HG02870 (cell line): ENCODE measurements at regions not wholly inside any gene's neighbourhood (a gene's known extent, or its start where the extent isn't known, plus 50 kb on each side); places are given as distances from the start of the nearest gene placed in this dataset.
"Not testable (repeated sequence)": the region's sequence is repeated elsewhere in the genome, so short reads cannot be mapped to it uniquely, and the experiment has no call there.

ENCODE experiments used
- ATAC-seq: cut with Tn5 transposase; IDR thresholded peaks from one replicate; pipeline ENCODE4 v1.9.1; 2021; ENCODE audit warnings: mild to moderate bottlenecking, moderate library complexity; ENCODE audit not compliant: unreplicated experiment

DNA sequence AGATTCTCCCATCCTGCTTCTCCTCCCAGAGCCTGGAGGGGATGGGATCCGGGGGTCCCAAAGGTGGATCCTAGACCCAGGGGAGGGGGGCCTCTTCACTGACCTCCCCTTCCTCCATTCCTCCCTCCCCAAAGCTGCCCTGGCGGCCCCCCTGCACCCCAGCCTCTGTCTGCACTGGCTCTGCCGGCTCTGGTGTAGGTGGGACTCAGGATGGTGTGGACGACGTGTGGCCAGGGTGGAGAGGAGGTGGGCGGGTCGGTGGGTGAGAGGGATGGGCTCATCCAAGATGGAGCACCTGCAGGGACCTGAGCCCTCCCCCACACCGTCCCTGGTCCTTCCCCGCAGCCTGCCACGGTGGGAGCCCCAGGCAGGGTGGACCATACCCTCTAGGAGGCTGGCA is 355.6 kb downstream of the TMEM121 start:
- ATAC-seq = not testable (repeated sequence)

DNA sequence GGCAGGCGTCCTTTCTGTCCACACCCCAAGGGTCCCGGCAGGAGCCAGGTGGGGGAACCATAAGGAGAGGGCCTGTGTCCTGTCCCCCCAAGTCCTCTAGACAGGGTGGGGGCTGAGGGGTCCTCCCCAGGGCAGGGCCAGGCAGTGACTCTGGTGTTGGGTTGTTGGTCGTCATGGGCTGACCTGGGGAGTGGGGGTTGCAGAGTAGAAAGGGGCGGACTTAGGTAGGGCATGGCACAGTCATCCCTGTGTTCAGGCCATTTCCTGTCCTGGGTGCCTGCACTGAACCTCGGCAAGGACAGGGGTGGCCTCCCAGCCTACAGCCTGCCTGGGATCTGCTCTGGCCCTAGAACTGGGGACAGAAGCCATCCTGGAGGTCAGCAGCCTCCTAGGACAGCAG is 356.2 kb downstream of the TMEM121 start:
- ATAC-seq = no peak

- ATAC-seq = no peak
These were observed 357.0 kb downstream of the TMEM121 start for GRCh38 chr14:105883066-105884005.

GRCh38 chr14:105884192-105884807 is 357.9 kb downstream of the TMEM121 start:
- ATAC-seq = not testable (repeated sequence)

- ATAC-seq = no peak
These were observed 358.5 kb downstream of the TMEM121 start for GRCh38 chr14:105884808-105885281.

GRCh38 chr14:105885561-105886320 is 359.4 kb downstream of the TMEM121 start:
- no peak for ATAC-seq

- not testable (repeated sequence) for ATAC-seq
These were observed 360.4 kb downstream of the TMEM121 start for GRCh38 chr14:105886791-105887191.

DNA sequence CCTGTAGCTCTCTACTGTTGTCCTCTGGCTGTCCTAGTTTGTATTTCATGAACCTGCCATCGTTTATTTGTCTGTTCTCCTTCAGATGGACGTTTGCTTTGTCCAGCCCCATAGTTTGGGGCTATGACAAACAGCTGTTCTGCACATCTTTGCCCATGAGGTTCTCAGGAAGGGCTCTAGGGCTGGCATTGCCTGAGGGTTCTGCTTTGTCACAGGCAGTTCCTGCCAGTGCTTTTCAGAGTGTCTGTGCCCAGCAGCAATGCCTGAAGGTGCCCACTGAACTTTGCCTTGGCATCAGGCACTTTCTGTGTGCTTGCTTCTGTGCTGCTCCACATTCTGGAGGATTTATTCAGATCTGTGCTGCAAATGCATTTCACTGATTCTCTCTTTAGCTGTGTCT is 361.3 kb downstream of the TMEM121 start:
- no peak for ATAC-seq

DNA sequence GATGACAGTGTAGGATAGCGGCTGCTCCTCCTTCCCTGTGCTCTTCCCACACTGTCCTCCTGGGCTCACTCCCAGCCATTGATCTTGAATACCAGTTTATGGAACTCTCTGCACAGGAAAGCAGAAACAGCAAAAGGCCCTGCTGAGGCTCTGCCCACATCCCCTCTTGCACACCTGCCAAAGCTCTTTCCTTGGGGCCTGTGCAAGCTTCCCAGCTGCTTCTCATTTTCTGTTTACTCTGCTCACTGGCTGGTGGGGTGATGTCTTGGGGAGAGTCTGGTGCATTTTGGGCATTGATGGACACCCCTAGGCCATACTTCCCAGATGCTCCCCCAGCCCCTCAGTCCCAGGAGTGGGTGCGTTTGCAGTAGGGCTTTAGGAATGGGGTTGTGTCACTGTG is 361.8 kb downstream of the TMEM121 start:
- ATAC-seq = no peak

DNA sequence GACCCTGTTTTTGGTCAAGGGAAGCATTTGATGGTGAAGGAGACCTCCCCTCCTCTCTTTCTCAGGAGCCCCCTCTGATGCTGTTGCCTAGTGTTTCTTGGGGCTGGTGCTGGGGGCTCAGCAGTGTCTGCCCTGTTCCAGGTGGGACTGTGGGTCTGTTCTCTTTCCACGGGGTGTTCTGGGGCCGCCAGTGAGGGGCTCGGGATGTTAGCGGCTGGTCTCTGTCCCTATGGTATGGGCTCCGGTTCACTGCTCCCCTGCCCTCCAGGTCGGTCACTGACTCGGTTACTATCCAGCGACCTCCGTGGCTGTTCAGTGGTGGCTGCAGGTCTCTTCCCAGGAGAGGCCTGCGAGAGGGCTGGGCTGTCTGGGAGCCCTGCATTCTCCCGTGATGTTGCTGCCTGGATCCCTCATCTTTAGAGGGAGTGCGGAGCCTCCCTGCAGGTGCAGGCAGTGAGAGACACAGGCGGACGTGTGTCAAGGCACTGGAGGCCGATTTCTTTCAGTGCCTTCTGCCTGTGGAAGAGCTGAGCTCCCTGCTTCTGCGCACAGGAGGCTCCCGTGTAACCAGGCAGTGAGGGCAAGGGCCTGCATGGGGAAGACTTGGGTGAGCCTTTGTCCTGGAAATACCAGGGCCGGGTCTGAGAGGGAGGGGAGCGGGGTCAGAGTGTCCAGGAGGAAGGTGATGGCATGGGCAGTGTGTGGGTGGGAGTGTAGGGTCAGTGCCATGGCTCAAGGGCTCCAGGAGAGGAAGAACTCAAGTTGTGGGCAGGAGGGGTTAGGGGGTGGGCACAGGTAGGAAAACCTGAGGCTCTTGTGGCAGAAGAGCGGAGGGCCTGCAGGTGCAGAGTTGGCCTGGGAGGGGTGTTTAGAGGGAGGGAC is 362.6 kb downstream of the TMEM121 start:
- ATAC-seq = no peak

DNA sequence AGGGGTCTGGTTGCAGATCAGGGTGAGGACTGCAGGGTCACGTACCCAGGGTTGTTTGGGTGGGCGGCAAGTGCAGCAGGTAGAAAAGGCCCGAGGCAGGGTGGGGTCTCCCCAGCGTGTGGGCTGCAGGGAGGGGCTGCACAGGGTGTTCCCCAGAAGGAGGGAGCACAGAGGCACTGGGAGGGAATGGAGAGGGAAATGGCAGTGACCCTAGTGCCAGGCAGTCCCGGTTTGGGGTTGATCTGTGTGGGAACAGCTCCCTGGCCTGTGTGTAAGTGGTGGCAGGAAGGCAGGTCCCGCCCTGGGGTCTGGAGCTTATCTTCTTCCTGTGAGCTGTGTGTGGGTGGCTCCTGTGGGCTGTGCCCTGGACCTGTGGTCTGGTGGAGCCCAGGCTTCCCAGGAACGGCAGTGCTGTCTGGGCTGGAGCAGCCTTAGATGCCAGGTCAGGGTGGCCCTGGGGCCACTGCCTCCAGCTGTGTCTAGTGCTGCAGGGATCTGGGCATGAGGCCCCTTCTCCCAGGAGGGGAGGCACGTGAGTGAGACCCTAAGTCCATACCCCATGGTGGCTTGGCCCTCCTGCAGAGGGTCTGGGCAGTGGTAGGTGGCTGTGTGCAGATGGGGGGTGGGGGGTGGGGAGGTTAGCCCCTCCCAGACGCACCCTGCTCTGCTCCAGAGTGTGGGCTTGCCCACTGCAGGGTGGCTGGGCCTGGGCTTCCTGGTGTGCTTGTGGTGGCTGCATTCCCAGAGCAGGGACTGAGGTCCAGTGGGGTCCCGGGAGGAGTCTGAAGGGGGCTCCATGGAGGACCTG is 363.5 kb downstream of the TMEM121 start:
- ATAC-seq = no peak

DNA sequence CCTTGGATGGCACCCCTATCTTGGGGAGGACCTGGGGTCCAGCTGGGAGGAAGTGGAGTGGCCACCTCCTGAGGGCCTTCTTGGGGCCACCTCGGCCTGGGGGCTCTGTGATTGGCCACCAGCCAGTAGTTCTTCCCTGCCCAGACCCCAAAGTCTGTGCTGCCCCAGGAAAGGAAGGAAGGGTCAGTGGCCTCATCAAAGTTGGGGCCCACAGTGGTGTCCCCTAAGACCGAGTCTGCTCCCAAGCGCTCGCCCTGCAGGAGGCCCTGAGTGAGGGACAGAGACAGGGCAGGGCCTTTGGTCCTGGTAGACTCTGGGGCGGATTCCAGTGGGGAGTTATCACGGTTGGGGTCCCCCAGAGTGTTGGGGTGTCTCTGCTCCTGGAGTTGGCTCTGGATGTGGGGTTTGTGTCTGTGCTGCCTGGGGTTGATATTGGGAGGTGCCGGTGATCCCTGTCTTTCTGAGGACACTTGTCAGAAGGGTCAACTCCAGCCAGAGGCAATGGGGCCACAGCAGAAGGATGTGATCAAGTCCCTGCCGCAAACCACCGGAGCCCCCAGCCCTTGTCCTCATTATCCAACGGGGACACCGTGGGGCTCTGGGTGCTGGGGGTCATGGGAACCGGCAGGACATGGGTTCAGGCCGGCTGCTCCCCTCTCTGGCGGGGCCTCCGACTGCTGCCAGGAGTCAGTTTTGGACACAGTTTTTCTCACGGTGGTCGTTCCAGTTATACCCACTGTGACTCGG is 364.3 kb downstream of the TMEM121 start:
- no peak for ATAC-seq

DNA sequence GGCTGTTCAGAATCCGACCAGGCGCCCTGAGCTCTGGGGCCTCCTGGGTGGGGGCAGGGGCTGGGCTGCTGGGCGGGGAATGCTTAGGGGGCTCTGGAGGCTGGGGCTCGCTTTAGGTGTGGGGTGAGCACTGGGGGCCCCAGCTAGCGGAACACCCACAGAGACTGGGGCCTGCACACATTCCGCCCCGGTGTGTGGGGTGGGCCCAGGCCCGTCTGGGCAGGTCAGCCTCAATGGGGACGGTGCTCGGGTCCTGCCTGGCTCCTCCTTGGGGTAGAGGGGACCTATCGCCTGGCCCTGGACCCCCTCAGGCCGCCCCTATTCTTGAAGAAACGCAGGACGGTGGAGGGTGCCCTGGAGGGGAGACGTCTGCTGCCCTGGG is 364.8 kb downstream of the TMEM121 start:
- ATAC-seq = no peak

GRCh38 chr14:105891631-105892452 is 365.5 kb downstream of the TMEM121 start:
- no peak for ATAC-seq

DNA sequence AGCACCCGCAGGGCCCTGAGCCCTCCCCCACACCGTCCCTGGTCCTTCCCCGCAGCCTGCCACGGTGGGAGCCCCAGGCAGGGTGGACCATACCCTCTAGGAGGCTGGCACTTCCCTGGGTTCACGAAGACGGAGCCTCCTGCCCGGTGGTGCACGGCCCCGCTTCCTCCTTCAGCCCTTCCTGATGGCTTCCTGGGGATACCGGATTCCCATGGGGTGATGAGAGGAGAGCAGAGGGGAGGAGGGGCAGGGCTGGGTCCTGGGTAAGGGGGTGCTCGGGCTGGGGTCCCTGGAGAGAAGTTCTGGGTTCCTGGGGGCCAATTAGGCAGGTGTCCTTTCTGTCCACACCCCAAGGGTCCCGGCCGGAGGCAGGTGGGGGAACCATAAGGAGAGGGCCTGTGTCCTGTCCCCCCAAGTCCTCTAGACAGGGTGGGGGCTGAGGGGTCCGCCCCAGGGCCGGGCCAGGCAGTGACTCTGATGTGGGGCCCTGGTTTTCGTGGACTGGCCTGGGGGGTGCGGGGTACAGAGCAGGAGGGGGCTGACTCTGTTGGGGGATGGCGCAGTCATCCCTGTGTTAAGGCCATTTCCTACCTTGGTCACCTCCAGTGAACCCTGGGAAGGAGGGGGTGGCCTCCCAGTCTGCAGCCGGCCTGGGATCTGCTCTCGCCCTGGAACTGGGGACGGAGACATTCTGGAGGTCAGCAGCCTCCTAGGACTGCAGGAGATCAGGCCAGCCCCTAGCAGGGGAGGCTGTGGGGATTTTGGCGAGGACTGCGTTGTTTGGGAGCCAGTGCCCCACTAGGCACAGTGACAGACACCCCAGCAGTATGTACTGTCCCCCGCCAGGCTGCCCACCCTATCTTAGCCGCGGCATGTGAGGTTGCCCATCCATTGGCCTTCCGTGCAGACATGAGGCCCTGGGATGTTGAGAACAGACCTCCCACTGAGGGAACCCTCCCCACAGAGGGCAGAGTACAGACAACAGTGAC is 366.4 kb downstream of the TMEM121 start:
- ATAC-seq = not testable (repeated sequence)

GRCh38 chr14:105893686-105894085 is 367.3 kb downstream of the TMEM121 start:
- ATAC-seq = not testable (repeated sequence)
